ENCODE measurements at regions not wholly inside any gene's neighbourhood (a gene's known extent, or its start where the extent isn't known, plus 50 kb on each side); places are given as distances from the start of the nearest gene placed in this dataset.

DNA sequence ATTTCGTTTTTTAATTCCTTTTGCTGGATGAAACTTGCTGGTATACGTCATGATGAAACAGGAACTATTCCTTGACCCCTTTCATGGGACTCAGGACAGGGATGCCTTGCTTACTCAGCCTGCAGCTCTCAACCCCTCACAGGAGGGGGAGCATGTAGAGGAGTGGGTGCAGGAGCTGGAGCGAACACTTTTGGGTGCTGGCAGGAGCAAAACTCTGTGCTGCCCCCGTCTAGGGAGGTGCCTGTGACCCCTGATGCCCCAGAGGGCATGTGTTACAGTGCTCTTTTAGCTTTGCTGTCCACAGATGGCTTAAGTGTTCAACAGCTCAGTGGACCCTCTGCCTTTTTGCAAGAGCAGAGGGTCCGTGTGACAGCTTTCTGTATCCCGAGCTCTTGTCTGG lies 56.8 kb upstream of the TEX13C start:
- TF ChIP-seq POLR2A (IDR thresholded peaks at IDR 0.05), result no peak
- TF ChIP-seq, protein P1, sequence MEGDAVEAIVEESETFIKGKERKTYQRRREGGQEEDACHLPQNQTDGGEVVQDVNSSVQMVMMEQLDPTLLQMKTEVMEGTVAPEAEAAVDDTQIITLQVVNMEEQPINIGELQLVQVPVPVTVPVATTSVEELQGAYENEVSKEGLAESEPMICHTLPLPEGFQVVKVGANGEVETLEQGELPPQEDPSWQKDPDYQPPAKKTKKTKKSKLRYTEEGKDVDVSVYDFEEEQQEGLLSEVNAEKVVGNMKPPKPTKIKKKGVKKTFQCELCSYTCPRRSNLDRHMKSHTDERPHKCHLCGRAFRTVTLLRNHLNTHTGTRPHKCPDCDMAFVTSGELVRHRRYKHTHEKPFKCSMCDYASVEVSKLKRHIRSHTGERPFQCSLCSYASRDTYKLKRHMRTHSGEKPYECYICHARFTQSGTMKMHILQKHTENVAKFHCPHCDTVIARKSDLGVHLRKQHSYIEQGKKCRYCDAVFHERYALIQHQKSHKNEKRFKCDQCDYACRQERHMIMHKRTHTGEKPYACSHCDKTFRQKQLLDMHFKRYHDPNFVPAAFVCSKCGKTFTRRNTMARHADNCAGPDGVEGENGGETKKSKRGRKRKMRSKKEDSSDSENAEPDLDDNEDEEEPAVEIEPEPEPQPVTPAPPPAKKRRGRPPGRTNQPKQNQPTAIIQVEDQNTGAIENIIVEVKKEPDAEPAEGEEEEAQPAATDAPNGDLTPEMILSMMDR (IDR thresholded peaks at IDR 0.05), result no peak

Data from esophagus squamous epithelium (tissue), 4 donors.